HL-60/S4 treated with phorbol 12-myristate 13-acetate at 8.2 ng/mL for 4 days and 3 days (cell line): ENCODE measurements at regions not wholly inside any gene's neighbourhood (a gene's known extent, or its start where the extent isn't known, plus 50 kb on each side); places are given as distances from the start of the nearest gene placed in this dataset.

ENCODE experiments used
- in situ Hi-C: fragments of 300-500 bp; cut with MboI; formaldehyde crosslinking; loops from 2 replicates; pipeline ENCODE4 v1.15.0; 2022; ENCODE audit warnings: low sequenced_read_pairs

DNA sequence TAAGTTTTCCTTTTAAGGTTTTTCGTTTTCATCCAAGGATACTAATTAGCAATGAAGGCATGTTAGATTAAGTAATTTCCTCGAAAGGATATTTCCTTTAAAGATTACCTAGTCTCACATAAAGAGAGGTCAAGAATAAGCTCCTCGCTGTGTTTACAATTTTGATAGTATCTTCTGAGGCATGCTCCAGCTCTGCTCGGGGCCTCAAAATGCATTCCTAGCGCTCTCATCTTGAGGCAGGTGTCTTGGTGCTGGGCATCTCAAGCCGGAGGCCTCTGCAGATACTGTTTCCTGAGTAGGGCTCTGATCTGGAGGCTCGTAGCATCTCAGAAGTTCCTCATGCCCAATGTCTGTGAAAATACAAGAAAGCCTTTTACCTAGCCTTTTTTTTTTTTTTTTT is 128.6 kb upstream of the SNX19 start:
- in situ Hi-C loops, result no loop called here

- in situ Hi-C loops, result loop anchor here (25.0 kb wide), 2 partner anchors 460 to 610 kb away; no protein-coding TSS in a partner anchor
Observed at GRCh38 chr11:131052367-131052766, 136.1 kb upstream of the SNX19 start.

DNA sequence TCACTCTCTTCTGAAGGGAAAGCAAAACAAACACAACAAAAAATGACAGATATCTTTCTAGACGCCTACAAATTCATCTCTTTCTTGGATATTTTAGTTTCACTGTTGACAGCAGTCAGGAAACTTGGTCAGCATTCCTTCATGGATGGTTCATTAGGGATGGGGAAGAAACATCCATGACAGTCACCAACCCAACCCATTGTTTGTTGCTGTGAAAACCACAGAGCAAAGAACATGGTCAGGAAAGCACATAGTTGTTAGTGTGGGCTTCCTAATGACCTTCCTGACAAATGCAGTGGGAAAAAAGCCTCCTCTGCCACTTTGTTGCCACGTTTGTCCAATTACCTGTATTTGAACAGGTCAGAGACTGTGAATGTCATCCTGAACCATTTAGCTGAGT is 139.8 kb upstream of the SNX19 start:
- in situ Hi-C loops, result loop anchor here (25.0 kb wide), 2 partner anchors 456 to 606 kb away; no protein-coding TSS in a partner anchor

DNA sequence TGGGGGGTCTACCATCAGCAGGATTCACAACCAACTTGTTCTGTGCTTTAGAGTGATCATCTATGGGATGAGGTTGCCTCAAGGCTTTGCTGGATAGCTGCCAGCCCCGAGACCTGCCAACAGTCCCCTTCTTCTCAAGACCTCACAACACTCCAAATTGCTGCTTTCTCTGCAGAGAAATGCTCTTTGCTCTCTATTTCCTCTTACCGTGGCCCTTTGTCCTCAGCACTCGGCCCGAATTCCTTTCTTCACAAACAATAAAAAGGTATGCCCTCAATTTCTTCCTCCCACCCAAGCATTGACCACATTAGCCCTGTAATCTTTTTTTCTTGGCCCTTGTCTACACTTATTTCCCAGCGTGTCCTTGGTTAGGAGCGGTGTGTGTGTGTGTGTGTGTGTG is 147.4 kb upstream of the SNX19 start:
- in situ Hi-C loops, result loop anchor here (25.0 kb wide), 2 partner anchors 449 to 599 kb away; no protein-coding TSS in a partner anchor

DNA sequence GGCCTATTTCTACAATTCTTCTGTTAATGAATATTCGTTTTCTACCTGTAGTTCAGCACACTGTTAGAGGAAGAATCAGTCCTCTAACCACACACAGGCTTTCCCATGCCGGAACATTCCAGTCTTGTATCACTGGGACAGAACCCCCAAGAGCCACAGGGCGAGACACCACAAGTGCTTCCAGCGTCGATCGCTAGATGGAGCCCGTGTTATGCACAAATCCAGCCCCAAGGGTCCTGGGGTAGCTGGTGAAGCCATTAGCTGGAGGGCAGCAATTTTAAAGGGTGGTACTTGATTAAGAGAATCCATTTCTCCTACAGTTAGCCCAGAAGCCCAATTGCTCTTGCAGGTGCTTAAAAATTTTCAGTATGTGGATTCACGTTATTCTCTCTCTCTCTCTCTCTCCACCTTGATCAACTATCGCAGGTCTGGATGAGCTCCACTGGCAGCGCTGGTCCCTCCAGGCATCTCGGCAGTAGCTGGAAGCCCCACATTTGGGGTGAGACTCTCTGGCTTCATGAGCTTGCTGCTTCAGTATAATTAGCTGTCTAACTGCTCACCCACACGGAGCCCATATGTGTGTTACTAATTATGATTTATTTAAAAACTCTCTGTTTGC is 148.2 kb upstream of the SNX19 start:
- in situ Hi-C loops, result loop anchor here (25.0 kb wide), 2 partner anchors 448 to 598 kb away; no protein-coding TSS in a partner anchor

DNA sequence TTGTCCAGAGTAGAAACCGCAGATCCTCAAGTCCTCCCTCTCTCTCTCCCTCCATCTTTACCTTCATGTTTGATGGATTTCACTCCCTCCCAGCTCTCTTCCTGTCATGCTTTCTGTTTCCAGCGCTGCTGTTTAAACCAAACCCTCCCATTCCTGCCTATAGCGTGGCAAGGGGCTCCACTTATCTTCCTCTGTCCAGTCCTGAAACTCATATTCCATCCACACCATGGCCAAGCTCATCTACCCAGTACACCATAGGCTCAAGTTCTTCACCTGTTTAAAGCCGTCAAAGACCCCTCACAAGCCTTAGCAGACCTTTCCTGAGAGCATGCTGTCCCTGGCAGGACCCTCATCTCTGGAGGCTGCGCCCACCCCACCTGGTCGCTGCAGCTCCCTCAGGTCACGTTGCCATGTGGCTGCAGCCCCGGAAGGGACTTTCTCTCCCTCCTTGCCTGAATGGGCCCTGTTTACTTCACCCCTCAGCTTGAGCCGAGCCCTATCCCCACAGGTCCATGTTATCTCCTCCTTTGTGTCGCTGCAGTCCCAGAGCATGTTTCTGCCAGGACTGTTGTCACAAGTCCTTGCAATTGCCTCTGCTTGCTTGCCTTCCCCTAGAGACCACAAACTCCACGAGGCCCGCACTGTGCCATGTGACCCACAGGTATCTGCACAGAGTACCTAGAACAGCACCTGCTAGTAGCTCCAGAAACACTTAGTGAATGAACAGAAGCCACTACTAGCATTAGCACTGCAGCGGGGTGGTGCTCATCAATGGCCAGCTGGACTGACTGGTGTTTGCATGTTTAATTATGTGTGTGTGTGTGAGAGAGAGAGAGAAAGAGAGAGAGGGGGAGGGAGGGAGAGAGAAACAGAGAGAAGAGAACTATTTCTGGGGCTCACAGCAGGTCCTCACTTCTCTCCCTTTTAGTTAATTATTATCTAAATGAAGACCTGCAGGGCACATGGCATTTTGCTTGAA is 149.4 kb upstream of the SNX19 start:
- in situ Hi-C loops, result loop anchor here (25.0 kb wide), 2 partner anchors 447 to 597 kb away; no protein-coding TSS in a partner anchor

DNA sequence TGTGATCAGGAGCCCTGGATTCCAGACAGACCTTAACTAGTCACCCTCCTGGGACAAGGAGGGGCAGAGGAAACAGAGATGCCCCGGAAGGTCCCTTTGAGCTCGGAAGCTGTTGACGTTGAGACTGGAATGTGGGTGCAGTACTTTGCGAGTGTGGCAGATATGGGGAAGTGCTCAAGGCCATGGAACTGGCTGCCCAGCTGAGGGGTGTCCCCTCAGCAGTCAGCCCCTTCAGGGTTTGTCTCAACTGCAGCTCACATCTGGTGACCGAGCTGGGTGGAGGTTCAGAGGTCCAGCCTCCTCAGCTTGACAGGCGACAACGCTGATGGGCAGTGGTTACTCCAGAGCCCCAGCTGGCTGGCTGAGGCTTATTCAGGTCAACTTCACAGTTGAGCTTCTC is 150.3 kb upstream of the SNX19 start:
- in situ Hi-C loops, result loop anchor here (25.0 kb wide), 2 partner anchors 446 to 596 kb away; no protein-coding TSS in a partner anchor

- in situ Hi-C loops, result loop anchor here (25.0 kb wide), 2 partner anchors 442 to 592 kb away; no protein-coding TSS in a partner anchor
Observed at GRCh38 chr11:131070365-131070764, 154.1 kb upstream of the SNX19 start.

- in situ Hi-C loops, result loop anchor here (25.0 kb wide), 2 partner anchors 439 to 589 kb away; no protein-coding TSS in a partner anchor
Observed at GRCh38 chr11:131073167-131073566, 156.9 kb upstream of the SNX19 start.

DNA sequence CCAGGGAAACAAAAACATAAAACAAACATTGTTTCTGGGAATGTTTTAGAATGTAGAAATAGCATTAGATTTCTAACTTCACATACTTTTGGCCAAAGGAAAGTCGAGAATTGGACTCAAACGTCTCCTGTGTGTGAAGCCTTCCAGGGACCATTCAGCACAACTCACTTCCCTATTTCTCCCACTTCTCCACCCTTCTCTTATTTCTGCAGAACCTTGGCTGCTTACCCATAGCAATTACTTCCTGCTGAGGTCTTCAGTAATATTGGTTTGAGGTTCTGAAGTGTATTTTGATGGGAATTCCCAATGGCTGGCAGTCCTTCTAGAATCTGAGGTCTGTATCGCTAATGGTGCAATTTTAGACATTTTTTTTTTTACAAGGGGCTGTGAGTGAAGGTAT is 158.3 kb upstream of the SNX19 start:
- in situ Hi-C loops, result loop anchor here (25.0 kb wide), 2 partner anchors 438 to 588 kb away; no protein-coding TSS in a partner anchor

- in situ Hi-C loops, result no loop called here
Observed at GRCh38 chr11:131077340-131077739, 161.1 kb upstream of the SNX19 start.

GRCh38 chr11:131079036-131079435 is 162.8 kb upstream of the SNX19 start:
- in situ Hi-C loops, result no loop called here

DNA sequence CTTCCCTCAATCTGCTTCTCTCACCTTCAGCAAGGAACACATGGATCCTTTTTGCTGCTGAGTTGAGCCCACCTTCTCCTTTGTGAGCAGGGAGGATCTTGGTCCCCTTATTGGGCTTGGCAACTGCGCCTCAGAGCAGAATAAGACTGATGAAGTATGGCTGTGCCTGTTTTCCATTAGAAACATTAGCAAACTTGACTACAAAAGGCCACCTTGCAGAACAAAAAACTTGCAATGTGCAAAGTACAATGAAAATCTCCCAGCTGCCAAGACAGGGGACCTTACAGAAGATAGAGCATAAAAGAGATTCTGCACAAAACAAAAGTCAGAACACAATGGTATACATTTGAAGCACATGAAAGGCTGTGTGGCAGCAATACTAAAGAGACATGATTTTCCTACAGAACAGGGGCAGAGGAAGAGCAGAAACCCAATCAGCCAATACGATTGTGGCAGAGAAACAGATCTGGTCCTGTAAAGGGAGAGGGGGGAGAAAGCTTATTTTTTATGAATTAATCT is 173.5 kb upstream of the SNX19 start:
- in situ Hi-C loops, result no loop called here

DNA sequence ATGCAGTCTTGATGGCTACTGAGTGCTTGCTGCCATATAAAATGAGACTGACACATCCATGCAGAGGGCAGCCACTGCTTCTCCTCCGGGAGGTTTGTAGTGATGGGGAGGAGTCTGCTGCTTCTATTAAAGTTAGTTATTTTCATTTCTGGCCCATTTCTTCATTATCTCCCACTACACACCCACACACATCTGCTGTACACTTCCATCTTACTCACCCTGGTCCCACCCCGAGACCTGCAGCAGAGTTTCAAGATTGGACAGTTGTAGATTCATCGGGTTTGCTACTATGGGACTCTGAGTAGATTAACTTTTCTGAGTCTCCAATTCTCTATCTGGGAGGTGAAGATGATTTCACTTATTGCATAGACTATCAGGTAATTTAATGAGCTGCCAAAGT is 176.2 kb upstream of the SNX19 start:
- in situ Hi-C loops, result no loop called here

DNA sequence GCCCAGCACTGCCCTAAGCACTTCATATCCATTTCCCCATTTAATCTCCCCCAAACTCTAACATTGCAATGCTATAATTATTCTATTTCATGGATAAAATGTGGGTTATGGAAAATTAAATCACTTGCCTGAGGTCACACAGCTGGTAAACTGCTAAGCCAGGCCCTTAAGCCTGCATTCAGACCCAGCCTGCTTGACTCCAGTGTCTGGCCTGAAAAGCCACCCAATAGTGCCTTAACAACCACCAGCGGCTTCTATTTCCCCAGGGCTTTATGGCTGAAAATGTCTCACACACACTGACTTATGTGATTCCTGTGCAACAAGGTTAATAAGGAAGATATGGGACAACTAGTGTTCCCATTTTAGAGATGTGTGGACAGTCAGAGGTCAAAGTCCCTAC is 178.5 kb upstream of the SNX19 start:
- in situ Hi-C loops, result no loop called here

DNA sequence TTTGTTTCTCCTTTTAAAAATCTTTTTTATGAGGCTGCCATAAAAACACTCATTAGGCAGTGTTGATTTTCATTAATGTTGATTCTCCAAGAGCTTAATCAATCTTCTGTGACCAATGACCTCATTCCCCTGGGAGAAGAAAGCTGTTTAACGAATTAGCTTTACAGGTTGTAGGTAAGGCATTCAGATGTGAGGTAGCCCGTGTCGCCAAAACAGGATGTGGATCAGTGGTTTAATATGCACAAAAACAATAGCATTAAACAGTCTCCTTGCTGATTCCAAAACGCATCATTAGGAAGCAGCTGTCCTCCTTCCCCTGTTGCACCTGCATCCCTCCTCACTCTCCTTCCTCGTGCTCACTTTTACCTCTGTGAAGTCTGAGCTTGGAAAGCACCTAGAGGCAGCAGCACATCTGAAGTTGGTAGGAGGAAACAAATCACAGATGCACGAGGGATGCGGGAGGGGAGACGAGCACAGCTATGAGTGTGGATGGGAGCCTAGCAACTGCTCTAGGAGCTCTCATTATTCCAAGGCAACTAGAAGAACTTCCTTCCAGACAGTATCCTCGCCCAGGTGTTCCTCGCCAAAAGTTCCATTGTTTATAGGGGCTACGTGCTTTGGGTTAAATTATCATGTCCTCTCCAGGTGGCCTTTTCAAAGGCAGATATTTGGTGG is 179.4 kb upstream of the SNX19 start:
- in situ Hi-C loops, result no loop called here

- in situ Hi-C loops, result no loop called here
Observed at GRCh38 chr11:131099013-131099412, 182.7 kb upstream of the SNX19 start.

DNA sequence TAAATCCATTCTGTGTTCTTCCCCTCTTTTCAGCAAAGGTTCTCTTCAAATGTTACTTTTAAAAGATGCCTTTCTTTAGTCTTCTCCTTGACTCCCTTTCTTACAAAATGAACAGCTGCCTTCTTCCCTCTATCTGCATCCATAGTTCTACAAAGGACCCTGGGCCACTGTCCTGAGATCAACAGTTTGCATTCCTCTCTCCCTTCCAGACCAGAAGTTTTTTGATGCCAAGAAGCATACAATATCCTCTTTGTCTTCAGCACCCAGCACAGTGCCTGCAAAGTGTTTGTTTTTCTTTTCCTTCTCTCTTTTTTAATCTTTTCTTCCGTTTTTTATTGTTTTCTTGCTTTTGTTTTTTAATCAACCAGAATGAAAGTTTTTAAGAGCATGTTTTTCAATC is 183.5 kb upstream of the SNX19 start:
- in situ Hi-C loops, result no loop called here

DNA sequence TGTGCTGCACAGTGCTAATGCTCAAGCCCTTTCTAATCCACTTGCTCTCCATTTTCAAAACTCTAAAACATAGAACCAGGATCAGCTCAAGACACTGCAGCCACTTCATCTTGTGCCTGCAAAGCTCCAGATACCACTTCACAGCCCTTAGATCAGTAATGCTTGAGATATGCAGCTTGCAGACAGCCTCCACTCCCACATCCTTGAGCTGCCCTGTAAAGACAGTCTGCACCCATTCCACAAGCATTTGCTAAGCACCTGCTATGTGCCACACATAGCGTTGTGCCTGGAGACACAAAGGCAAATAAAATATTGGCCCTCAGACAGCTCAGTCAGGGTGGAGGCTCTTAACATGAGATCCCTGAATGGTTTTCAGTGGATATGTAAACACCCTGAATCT is 192.5 kb upstream of the SNX19 start:
- in situ Hi-C loops, result no loop called here

GRCh38 chr11:131109257-131109656 is 193.0 kb upstream of the SNX19 start:
- in situ Hi-C loops, result no loop called here

DNA sequence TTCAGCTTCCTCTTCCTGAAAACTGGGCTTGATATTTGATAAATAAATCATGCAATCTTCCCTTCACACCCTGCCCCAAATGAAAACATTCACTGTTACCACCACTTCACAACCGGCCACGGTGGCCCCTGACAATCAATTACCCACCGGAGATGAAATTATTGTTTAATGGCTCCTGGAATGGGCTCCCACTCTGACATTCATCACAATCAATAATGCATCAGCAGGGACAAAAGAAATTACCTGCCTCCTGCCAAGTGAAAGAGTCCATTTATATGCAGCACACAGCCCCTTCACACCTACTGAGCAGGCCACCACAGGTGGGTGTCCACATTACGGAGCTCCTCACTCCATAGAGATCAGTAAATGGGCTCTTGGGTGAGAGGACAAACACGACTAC is 193.5 kb upstream of the SNX19 start:
- in situ Hi-C loops, result no loop called here
